A549 (cell line): ENCODE measurements at regions not wholly inside any gene's neighbourhood (a gene's known extent, or its start where the extent isn't known, plus 50 kb on each side); places are given as distances from the start of the nearest gene placed in this dataset.

ENCODE experiments used
- ATOH8 ChIP-seq: fragments of 250-450 bp; sonication (Bioruptor Pico); IDR thresholded peaks from 2 replicates; pipeline ENCODE4 v1.5.0; 2020; ENCODE audit warnings: low read depth, mild to moderate bottlenecking, moderate library complexity
- CHD2 ChIP-seq: fragments of 150-350 bp; IDR thresholded peaks from 2 replicates; pipeline ENCODE4 v1.6.1; 2014; ENCODE audit warnings: low read length; ENCODE audit not compliant: partially characterized antibody
- CTCF ChIP-seq: fragments of >200 bp; sonication (Bioruptor Twin); formaldehyde crosslinking; IDR thresholded peaks from 3 replicates; pipeline ENCODE4 v1.5.1; 2016
- EP300 ChIP-seq, 2 experiments: fragments of >200 bp; sonication (Bioruptor Twin); formaldehyde crosslinking; IDR thresholded peaks; 2 replicates in 1 of 2; 3 replicates in 1 of 2; pipeline ENCODE4 v1.6.1; 2016 to 2017
- FOSL2 ChIP-seq, 2 experiments: fragments of 450-650 bp in 1 of 2; fragments of >200 bp in 1 of 2; sonication (Bioruptor Twin) in 1 of 2; formaldehyde crosslinking; IDR thresholded peaks; 2 replicates each; pipeline versions ENCODE4 v1.5.0 to v1.6.1; 2016 to 2020; ENCODE audit warnings: mild to moderate bottlenecking in 1 of 2, moderate library complexity in 1 of 2
- MAX ChIP-seq: IDR thresholded peaks from 2 replicates; pipeline ENCODE4 v1.6.1; 2012
- POLR2A ChIP-seq: IDR thresholded peaks from 2 replicates; pipeline ENCODE4 v1.6.1; 2012; ENCODE audit warnings: mild to moderate bottlenecking, low read length
- RCOR1 ChIP-seq: fragments of 150-350 bp; IDR thresholded peaks from 2 replicates; pipeline ENCODE4 v1.6.1; 2014; ENCODE audit warnings: antibody characterized with exemption, low read length, low read depth
- ZFP36 ChIP-seq: fragments of 450-650 bp; IDR thresholded peaks from 2 replicates; pipeline ENCODE4 v1.6.1; 2014; ENCODE audit warnings: borderline replicate concordance; ENCODE audit not compliant: partially characterized antibody

- TF ChIP-seq ATOH8 (CRISPR knock-in tag), result no peak
- TF ChIP-seq POLR2A, result no peak
- no peak for TF ChIP-seq CTCF
- no peak for TF ChIP-seq ZFP36
- no peak for TF ChIP-seq EP300 (IDR thresholded peaks at IDR 0.05)
- TF ChIP-seq RCOR1, result no peak
- no peak for TF ChIP-seq CHD2
- TF ChIP-seq FOSL2 (IDR thresholded peaks at IDR 0.05), result no peak
- no peak for TF ChIP-seq FOSL2 (CRISPR knock-in tag; IDR thresholded peaks at IDR 0.05)
- no peak for TF ChIP-seq MAX
Measured at GRCh38 chr10:21052072-21052708, 155.1 kb upstream of the NEBL start.
